GM19468 (cell line): ENCODE measurements at regions not wholly inside any gene's neighbourhood (a gene's known extent, or its start where the extent isn't known, plus 50 kb on each side); places are given as distances from the start of the nearest gene placed in this dataset.
"Not testable (repeated sequence)": the region's sequence is repeated elsewhere in the genome, so short reads cannot be mapped to it uniquely, and the experiment has no call there.

Experiments
- ATAC-seq: cut with Tn5 transposase; IDR thresholded peaks from one replicate; pipeline ENCODE4 v1.9.1; 2021; ENCODE audit warnings: mild to moderate bottlenecking, moderate library complexity, moderate number of reproducible peaks; ENCODE audit not compliant: unreplicated experiment; ENCODE audit errors: extremely low read depth

DNA sequence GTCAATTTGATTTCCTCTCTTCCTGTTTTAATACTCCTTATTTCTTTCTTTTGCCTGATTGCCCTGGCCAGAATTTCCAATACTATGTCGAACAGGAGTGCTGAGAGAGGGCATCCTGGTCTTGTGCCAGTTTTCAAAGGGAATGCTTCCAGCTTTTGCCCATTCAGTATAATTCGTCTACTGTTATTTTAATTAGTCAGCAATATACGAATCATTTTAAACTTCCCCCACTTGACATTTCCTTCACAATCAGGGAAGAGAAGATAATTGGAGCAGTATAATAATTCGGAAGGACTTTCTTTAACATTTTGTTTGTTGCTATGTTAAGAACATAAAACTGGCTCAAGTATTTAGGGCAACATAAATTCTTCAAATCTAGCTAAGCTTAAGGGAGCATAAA lies 860.3 kb upstream of the SLC35B3 start:
- no peak for ATAC-seq

DNA sequence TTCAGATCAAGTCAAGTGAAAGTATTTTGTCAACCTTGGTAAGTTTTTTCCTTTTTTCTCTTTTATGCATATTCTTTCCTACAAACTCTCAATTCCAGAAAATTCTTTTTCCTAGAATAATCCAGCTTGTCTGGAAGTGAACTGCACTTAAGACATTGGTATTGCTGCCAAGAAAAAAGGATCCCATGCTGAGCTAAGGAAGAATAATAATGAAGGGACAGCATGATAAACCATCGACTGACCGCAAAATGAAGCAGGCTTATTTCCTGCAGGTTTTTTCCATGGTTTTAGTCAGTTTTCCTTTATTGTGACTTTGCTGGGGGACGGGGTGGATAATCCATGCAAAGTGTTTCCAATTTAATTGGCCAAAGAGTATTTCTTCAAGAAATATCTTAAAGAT lies 857.6 kb upstream of the SLC35B3 start:
- ATAC-seq = no peak

DNA sequence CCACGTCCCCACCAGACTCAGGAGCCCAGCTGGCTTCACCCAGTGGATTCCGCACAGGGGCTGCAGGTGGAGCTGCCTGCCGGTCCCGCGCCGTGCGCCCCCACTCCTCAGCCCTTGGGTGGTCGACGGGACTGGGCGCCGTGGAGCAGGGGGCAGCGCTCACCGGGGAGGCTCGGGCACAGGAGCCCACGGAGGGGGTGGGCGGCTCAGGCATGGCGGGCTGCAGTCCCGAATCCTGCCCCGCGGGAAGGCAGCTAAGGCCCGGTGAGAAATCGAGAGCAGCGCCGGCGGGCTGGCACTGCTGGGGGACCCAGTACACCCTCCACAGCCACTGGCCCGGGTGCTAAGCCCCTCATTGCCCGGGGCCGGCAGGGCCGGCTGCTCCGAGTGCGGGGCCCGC lies 855.0 kb upstream of the SLC35B3 start:
- ATAC-seq = not testable (repeated sequence)

DNA sequence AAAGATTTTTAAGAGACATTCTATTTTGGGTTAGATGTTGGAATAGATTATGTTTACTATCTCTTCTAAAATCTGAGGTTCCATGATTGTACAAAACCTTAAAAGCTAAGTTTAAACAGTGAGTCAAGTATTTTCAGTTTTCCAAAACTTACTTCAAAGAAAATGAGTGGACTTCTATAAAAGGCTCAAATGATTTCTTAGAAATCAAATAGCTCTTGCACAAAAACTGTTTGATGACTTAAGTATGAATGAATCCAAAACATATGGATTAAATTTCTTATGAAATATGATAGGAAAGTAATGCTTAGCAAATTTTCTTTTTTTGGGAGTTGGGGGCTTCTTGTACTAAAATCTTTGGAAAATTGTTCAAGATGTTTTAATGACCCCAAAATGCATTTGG lies 837.3 kb upstream of the SLC35B3 start:
- no peak for ATAC-seq

DNA sequence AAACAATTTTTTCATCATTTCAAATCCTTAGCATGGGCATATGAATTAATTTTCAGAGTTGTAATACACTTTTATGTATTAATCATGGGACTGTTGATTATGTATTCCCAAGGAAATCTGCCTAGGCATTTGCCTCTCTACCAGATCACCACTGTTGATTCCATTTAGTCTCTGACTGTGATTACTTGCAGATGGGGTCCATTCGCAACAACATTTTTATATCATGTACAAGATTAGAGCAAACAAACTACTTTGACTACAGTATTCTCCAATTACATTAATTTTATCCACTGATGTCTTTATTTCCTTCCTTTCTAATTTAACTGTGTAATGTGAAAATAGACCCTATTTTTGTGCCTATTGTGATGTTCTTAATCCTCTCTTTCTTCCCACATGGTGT lies 831.4 kb upstream of the SLC35B3 start:
- no peak for ATAC-seq

DNA sequence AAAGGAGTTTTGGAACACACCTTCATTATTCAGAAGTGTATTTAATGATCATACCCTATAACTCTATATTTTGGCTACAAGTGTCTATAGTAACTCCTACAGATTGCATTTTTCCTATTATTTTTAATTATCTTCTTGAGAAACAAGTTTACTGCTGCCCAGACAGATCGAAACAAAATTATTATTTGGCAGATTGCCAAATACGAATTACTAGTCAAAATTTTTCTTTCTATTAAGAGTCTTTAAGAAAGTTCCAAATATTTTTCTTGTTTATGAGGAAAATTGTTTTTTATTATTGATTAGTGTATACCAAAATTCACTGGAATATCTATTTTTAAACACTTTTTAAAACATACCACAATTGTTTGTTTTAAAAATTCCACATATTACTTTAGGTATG lies 821.9 kb upstream of the SLC35B3 start:
- no peak for ATAC-seq

DNA sequence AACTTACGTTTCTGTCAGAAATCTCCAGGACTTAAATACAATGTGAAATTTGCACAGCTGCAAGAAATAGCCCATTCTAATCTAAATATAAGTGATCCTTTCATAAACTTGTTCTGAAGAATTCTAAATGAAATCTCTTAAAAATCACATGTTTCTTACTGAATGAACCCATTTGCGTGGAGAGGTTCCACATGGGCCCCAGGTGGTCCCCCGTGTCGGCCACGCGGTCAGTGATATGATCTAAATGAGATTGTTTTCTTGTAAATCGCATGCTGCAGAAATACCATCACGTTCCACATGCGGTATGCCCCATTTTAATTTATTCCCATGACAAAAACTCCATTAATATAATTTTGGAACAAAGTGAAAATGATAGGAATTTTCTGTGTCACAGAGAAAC lies 818.9 kb upstream of the SLC35B3 start:
- ATAC-seq = no peak

DNA sequence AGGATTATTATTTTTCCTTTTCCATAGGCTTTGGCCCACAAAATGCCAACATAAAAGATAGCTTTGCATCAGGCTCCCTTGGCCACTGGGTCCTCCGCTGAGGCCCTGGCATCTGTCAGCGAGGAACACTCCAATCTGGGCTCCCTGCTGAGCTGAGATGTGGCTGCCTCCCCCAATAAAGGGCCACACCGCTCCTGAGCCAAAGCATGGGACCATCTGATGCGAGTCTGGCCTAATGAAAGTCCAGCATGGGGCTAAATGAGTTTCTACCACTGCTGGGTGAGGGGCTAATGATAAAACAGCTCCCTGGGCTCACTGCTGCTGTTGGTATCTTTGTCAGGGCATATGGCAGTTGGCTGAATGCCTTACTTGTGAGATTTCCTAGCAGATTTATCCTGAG lies 817.5 kb upstream of the SLC35B3 start:
- no peak for ATAC-seq

DNA sequence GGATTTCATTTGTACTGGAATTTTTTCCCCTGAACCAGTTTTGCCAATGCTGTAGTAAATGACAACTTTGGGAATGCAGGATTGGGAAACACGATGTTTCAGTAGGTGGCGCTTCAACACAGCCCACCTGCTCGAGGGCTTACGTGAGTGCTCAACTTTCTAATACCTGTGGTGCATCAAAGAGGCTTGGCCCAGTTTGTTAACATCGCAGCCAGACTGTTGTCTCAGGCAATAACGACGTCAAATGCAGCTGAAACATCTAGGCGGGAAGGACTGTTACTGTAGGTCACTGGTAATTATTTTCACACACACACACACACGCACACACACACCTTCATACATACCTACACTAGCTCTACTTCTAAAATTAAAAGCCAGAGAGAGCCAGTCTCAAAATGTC lies 815.5 kb upstream of the SLC35B3 start:
- ATAC-seq = no peak

DNA sequence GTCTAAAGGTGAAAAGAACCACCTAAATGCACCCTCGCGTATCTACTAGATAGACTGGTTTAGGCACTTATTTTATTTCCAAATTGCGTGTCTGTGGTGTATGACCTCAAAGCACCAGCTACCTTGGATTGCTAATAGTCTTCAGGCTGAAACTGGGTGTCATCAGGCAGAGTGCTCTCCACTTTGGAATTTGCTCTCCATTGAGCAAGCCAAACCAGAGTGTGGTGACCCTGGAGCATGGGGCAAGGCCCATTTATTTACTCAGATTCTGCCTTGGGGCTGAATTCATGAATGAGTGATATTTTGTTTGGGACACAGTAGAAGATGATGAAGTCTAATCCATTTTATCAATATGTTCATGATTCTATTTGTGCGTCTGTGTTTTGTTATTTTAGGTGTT lies 812.8 kb upstream of the SLC35B3 start:
- no peak for ATAC-seq

DNA sequence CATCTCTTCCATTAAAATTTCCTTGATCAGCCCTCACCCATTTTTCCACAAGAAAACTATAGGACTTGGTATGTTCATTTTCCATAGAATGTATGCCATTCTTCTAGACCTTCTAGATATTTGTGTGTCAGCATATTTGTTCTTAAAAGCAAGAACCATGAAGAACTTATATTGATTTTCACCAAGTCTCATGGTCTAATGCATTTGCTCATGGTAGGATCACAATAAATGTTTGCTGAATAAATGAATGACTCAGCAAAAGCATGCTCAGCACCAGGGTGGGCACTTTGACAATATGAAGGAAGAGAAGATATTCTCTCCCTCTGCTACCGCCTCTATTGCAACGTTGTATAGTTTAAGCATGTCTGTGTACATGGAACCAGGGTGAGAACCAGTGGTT lies 805.5 kb upstream of the SLC35B3 start:
- ATAC-seq = no peak

DNA sequence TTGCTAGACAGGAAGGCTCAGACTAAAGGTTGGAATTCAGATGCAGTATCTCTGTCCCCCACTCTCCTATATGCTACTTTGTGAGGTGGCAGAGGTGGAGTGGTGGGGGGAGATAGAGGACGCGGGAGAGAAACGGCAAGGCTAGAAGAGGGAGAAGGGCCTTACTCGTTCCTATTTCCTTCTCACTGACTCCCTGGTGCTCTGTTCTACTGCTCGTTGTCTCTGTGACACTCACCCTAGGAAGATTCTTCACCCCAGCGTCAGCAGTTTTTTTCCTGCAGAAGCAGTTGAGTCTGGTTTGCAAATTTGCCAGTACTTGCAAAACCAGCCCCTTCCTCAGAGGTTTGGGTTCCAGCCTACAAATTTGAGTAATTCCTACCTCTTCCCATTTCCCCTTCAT lies 801.1 kb upstream of the SLC35B3 start:
- ATAC-seq = no peak

DNA sequence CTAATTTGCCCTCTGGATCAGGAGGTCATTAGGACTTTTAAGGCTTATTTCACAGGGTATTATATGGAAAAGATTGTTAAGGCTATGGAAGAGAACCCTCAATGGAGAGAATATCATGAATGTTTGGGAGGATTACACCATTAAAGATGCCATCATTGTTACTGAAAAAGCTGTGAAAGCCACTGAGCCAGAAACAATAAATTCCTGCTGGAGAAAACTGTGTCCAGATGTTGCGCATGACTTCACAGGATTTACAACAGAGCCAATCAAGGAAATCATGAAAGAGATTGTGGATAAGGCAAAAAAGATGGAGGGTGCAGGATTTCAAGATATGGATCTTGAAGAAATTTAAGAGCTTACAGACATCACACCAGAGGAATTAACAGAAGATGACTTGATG lies 798.3 kb upstream of the SLC35B3 start:
- no peak for ATAC-seq

DNA sequence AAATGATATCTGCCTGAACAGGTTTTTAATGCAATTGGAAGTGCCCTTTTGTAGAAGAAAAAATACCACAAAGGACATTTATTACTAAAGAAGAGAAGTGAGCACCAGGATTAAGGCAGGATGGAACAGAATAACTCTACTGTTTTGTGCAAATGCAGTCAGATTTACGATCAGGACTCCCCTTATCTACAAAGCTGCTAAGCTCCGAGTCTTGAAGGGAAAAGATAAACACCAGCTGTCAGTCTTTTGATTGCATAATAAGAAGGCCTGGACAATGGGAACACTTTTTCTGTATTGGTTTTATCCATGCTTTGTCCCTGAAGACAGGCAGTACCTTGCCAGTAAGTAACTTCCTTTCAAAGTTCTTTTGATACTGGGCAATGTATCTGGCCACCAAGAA lies 797.9 kb upstream of the SLC35B3 start:
- ATAC-seq = no peak

DNA sequence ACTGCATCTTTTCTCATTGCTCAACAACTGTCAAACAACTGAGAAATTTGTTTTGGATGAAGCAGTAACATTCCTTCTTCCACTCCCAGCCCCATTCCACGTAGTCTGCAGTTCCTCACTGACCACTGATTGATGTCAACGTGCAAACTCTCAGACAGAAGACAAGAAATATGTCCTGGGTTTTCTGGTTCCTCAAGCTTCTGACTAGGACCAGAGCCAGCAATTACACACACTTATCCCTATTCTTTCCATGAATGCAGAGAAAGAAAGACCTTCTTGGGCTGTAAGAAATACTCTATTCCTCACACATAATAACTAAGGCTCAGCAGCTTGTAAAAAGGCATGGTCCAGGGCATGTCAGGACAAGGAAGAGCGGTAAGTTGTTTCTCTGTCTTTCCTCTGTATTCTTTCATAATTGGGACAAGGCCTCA lies 790.1 kb upstream of the SLC35B3 start:
- no peak for ATAC-seq

DNA sequence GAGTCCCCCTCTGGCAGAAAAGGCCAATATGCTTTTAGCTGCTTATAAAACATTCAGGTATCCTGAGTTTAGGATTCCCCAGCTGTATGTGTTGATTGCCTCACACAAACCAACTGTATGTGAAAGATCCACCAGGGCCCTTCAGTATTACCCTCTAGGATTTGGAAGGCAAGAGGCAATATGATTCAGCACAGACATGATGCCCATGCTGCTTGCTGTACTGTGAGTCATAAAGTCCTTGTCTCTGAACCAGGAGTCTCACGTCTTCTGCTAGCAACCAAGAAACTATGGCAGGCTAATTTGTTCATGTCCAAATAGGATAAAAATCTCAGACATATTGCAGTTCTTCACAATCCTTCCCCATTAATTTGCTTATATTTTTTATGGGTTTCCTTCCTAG lies 789.2 kb upstream of the SLC35B3 start:
- no peak for ATAC-seq

DNA sequence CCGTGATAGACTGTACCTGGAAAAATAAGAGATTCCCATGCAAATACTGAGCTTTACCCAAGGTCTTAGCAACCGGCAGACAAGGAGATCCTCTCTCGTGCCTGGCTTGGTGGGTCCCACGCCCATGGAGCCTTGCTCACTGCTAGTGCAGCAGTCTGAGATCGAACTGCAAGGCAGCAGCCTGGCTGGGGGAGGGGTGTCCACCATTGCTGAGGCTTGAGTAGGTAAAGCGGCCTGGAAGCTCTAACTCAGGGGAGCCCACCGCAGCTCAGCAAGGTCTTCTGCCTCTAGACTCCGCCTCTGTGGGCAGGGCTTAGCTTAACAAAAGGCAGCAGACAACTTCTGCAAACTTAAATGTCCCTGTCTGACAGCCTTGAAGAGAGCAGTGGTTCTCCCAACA lies 778.4 kb upstream of the SLC35B3 start:
- not testable (repeated sequence) for ATAC-seq

DNA sequence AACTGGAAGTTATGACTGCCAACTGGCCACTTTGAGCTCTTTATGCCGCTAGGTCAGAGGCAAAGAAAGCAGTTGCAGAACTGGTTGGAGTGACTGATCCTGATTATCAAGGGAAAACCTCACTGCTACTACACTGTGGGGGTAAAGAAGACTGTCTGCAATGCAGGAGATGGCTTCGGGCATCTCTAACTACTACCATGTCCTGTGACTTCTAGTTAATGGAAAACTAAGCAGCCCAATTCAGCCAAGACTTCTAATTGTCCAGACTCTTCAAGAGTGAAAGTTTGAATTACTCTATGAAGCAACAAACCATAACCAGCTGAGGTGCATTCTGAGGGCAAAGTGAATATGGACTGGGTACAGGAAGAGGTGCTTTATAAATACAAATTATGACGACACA lies 773.6 kb upstream of the SLC35B3 start:
- ATAC-seq = no peak

DNA sequence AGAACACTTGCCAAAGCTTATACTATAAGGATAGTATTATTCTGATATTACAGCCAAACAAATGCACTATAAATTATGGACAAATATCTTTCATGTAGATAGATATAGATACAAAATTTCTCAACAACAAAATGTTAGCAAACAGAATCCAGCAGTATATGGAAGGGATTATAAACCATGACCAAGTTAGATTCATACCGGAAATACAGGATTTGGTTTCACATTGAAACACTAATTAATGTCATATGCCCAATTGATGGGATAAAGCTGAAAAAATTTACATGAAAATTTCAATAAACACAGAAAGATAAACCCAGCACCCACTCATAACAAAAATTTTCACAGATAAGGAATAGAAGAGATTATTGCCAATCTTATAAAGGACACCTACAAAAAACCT lies 770.3 kb upstream of the SLC35B3 start:
- ATAC-seq = no peak

DNA sequence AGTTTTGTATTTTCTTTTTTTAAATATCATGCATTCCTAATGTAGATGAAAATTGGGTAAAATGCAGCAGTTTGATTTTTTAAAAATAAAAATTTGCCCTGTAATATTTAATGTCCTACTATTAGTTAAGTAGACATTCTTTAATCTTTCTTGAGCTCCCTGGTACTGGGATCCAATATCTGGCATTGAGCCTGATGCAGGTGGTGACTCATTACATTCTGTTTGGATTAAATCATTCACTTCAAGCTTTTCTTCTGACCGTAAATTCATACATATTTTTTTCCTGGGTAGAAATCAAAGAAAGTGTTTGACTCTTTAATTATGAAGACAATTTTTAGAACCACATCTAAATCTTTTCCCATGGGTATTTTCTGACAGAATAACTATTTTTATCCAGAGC lies 768.8 kb upstream of the SLC35B3 start:
- no peak for ATAC-seq

DNA sequence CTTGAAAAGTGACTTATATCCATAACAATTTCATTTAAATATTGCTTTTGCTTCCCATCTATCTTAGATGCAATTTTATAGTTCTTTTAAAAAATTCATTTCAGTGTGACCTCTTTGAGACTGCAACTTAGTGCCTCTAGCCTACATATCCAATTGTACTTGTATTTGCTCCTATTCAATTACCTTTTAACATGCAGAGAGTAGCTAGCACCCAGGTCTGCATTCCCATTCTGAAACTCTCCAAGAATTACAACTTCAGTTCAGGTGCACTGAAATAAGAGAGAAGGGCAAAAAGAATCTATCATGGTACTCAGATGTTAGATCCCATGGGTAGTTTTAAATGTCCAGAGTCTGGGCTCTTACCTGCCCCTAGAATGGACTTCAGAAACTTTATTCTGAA lies 765.4 kb upstream of the SLC35B3 start:
- no peak for ATAC-seq

DNA sequence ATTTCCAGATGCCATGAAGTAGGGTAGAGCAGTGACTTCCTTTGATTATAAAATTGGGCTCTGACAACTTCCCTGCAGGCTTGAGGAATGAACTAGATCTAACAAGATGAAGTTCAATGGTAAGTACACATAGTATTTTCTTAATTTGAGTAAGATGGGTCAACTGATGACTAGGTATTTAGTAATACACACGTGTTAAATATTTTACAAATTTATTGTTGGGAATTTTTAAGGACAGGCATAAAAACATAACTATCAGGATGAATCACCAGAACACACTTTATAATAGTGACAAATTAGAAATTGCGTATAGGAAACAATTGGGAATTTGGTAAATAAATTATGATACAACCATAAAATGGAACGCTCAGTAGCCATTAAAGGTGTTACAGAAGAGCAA lies 762.4 kb upstream of the SLC35B3 start:
- ATAC-seq = no peak

DNA sequence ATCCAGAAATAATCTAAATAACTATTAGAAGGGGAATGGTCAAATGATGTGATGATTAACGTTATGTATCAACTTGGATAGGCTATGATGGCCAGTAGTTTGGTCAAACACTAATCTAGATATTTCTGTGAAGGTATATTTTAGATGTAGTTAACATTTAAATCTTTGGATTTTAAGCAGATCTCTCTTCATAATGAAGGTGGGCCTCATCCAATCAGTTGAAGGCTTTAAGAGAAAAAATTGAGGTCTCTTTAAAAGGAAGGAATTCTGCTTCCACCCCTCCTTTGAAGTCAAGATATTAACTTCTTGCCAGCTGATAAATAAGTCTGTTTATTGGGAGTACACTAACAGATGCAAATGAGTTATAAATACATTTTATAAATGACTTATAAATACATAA lies 760.0 kb upstream of the SLC35B3 start:
- ATAC-seq = no peak
